GM23248 (cell line): ENCODE measurements at regions not wholly inside any gene's neighbourhood (a gene's known extent, or its start where the extent isn't known, plus 50 kb on each side); places are given as distances from the start of the nearest gene placed in this dataset.

Source experiments
- DNase-seq: peaks from one replicate; pipeline ENCODE4 v3.0.0-alpha.2; 2015
- H2AFZ ChIP-seq: fragments of 200-600 bp; sonication (generic); 2 replicates; pipeline ENCODE4 v1.6.1; 2016; ENCODE audit warnings: antibody characterized with exemption
- H3F3A ChIP-seq: fragments of 200-600 bp; sonication (generic); 2 replicates; pipeline ENCODE4 v1.6.1; 2016; ENCODE audit warnings: mild to moderate bottlenecking, antibody characterized with exemption, mixed run types; ENCODE audit not compliant: insufficient read depth
- H3K27ac ChIP-seq: fragments of 200-600 bp; sonication (generic); 2 replicates; pipeline ENCODE4 v1.5.1; 2016; ENCODE audit warnings: mild to moderate bottlenecking
- H3K27me3 ChIP-seq: fragments of 200-600 bp; sonication (generic); replicated peaks from 2 replicates; pipeline ENCODE4 v1.6.1; 2016; ENCODE audit warnings: mild to moderate bottlenecking; ENCODE audit not compliant: insufficient read depth
- H3K36me3 ChIP-seq: fragments of 200-600 bp; sonication (generic); 2 replicates; pipeline ENCODE4 v1.6.1; 2016; ENCODE audit warnings: low read depth, mild to moderate bottlenecking
- H3K4me1 ChIP-seq: fragments of 200-600 bp; sonication (generic); 2 replicates; pipeline ENCODE4 v1.6.1; 2016; ENCODE audit warnings: mild to moderate bottlenecking; ENCODE audit not compliant: insufficient read depth
- H3K4me2 ChIP-seq: fragments of 200-600 bp; sonication (generic); one replicate; pipeline ENCODE4 v1.6.1; 2016; ENCODE audit warnings: mild to moderate bottlenecking; ENCODE audit not compliant: unreplicated experiment
- H3K4me3 ChIP-seq: fragments of 200-600 bp; sonication (generic); 2 replicates; pipeline ENCODE4 v1.5.1; 2016; ENCODE audit warnings: mild to moderate bottlenecking
- H3K79me2 ChIP-seq: fragments of 200-600 bp; sonication (generic); 2 replicates; pipeline ENCODE4 v1.6.1; 2016; ENCODE audit warnings: mild to moderate bottlenecking; ENCODE audit not compliant: insufficient read depth
- H3K9ac ChIP-seq: fragments of 200-600 bp; sonication (generic); 2 replicates; pipeline ENCODE4 v1.6.1; 2016; ENCODE audit warnings: mild to moderate bottlenecking
- H3K9me2 ChIP-seq: fragments of 200-600 bp; sonication (generic); 2 replicates; pipeline ENCODE4 v1.6.1; 2016; ENCODE audit warnings: mixed run types, mild to moderate bottlenecking, moderate library complexity; ENCODE audit not compliant: insufficient read depth
- H3K9me3 ChIP-seq: fragments of 200-600 bp; sonication (generic); one replicate; pipeline ENCODE4 v1.6.1; 2017; ENCODE audit warnings: low read depth
- H4K20me1 ChIP-seq: fragments of 200-600 bp; sonication (generic); 2 replicates; pipeline ENCODE4 v1.6.0; 2016; ENCODE audit not compliant: insufficient read depth
- EZH2 ChIP-seq: fragments of 200-600 bp; sonication (generic); IDR thresholded peaks from 2 replicates; pipeline ENCODE4 v1.6.1; 2018; ENCODE audit warnings: antibody characterized with exemption, mild to moderate bottlenecking; ENCODE audit not compliant: insufficient read depth, poor library complexity, severe bottlenecking
- EZH2phosphoT487 ChIP-seq: fragments of 200-600 bp; sonication (generic); IDR thresholded peaks from 2 replicates; pipeline ENCODE4 v1.6.1; 2018; ENCODE audit warnings: antibody characterized with exemption, moderate library complexity, mild to moderate bottlenecking, low read depth; ENCODE audit not compliant: insufficient read depth
- WGBS, 2 experiments: methylation state at CpG; one replicate each; pipeline ENCODE4 v1.1.6; 2015 to 2017; ENCODE audit warnings: low lambda C conversion rate in 2 of 2, low coverage in 1 of 2; ENCODE audit errors: missing lambda C conversion rate in 2 of 2; 5-methylcytosine and 5-hydroxymethylcytosine counted together
- in situ Hi-C: fragments of 300-500 bp; cut with MboI; formaldehyde crosslinking; loops from 2 replicates; pipeline ENCODE4 v1.15.0; 2020

- Histone ChIP-seq H3K9ac (no peak overlapping the region), H3K4me3 (no peak overlapping the region), H3K27ac (no peak overlapping the region), H3K4me1 (peaks cover 8% of the 10 kb centered on the region; the same call in 1 of the 2 replicates), H2AFZ (no peak overlapping the region), H3K36me3 (no peaks in the 10 kb centered on the region), H3K4me2 (no peak overlapping the region), H3K27me3 (no peaks in the 10 kb centered on the region), H3F3A (no peaks in the 10 kb centered on the region), H3K9me2 (0 out of 2 replicates have a peak, but pooled peaks cover 3% of the 10 kb centered on the region), H4K20me1 (no peaks in the 10 kb centered on the region), H3K9me3 (no peaks in the 10 kb centered on the region), H3K79me2 (no peaks in the 10 kb centered on the region)
- in situ Hi-C loops: no loop called here
- TF ChIP-seq EZH2phosphoT487 (no peak), EZH2 (no peak)
- DNase-seq: no peak
These were observed 355.4 kb upstream of the CTSO start for GRCh38 chr4:156309031-156309430.

GRCh38 chr4:156303708-156304107 is 350.0 kb upstream of the CTSO start:
- Histone ChIP-seq H3K9me2 (0 out of 2 replicates have a peak, but pooled peaks cover 3% of the 10 kb centered on the region), H3F3A (0 out of 2 replicates have a peak, but pooled peaks cover 2% of the 10 kb centered on the region), H3K4me2 (no peak overlapping the region), H3K27me3 (no peaks in the 10 kb centered on the region), H3K79me2 (no peaks in the 10 kb centered on the region), H3K36me3 (no peaks in the 10 kb centered on the region), H3K4me3 (no peak overlapping the region), H4K20me1 (no peaks in the 10 kb centered on the region), H3K27ac (no peak overlapping the region), H3K9ac (no peak overlapping the region), H3K4me1 (no peaks in the 10 kb centered on the region), H3K9me3 (no peaks in the 10 kb centered on the region), H2AFZ (peak overlapping the region; percentile 26; the same call in 1 of the 2 replicates)
- 84 to 100% methylated on average over 2 of the region's 2 CpGs for WGBS, 2 experiments
- no peak for DNase-seq
- TF ChIP-seq EZH2 (no peak), EZH2phosphoT487 (no peak)
- in situ Hi-C loops: no loop called here

- no peaks in the 10 kb centered on the region for H4K20me1 ChIP-seq
- H2AFZ ChIP-seq: no peak overlapping the region
- H3K4me3 ChIP-seq: no peak overlapping the region
- H3K36me3 ChIP-seq: no peaks in the 10 kb centered on the region
- no peaks in the 10 kb centered on the region for H3K9me3 ChIP-seq
- no peak for TF ChIP-seq EZH2phosphoT487
- no peak for TF ChIP-seq EZH2
- no peaks in the 10 kb centered on the region for H3K79me2 ChIP-seq
- H3K4me2 ChIP-seq: no peak overlapping the region
- H3K27me3 ChIP-seq: no peaks in the 10 kb centered on the region
- H3K27ac ChIP-seq: peak overlapping the region; percentile 46
- in situ Hi-C loops: no loop called here
- 0 out of 2 replicates have a peak overlapping the region, but pooled peaks have one; percentile 18 for H3K9ac ChIP-seq
- H3K4me1 ChIP-seq: peaks cover 21% of the 10 kb centered on the region
- DNase-seq: peak; percentile 92
- H3F3A ChIP-seq: peaks cover 28% of the 10 kb centered on the region; the same call in 1 of the 2 replicates
- H3K9me2 ChIP-seq: no peaks in the 10 kb centered on the region
These were observed 344.6 kb upstream of the CTSO start for GRCh38 chr4:156298230-156298629.

GRCh38 chr4:156295676-156296195 is 342.1 kb upstream of the CTSO start:
- no peaks in the 10 kb centered on the region for H3K79me2 ChIP-seq
- H2AFZ ChIP-seq: no peak overlapping the region
- H3K36me3 ChIP-seq: no peaks in the 10 kb centered on the region
- H3K9ac ChIP-seq: no peak overlapping the region
- in situ Hi-C loops: no loop called here
- TF ChIP-seq EZH2 (no peak), EZH2phosphoT487 (no peak)
- H3K9me2 ChIP-seq: no peaks in the 10 kb centered on the region
- DNase-seq: peak; percentile 41
- H3F3A ChIP-seq: peaks cover 40% of the 10 kb centered on the region; the same call in 1 of the 2 replicates
- no peak overlapping the region for H3K4me2 ChIP-seq
- no peaks in the 10 kb centered on the region for H4K20me1 ChIP-seq
- H3K4me3 ChIP-seq: no peak overlapping the region
- peaks cover 34% of the 10 kb centered on the region for H3K4me1 ChIP-seq
- H3K27me3 ChIP-seq: no peaks in the 10 kb centered on the region
- 50 to 56% methylated on average over 1 of the region's 1 CpG for WGBS, 2 experiments
- no peak overlapping the region for H3K27ac ChIP-seq
- H3K9me3 ChIP-seq: no peaks in the 10 kb centered on the region

- no peak for TF ChIP-seq EZH2phosphoT487
- Histone ChIP-seq H3K9ac (no peak overlapping the region), H3K27ac (no peak overlapping the region), H2AFZ (no peak overlapping the region), H3K4me3 (no peak overlapping the region), H3K4me1 (peaks cover 36% of the 10 kb centered on the region), H4K20me1 (no peaks in the 10 kb centered on the region), H3K79me2 (no peaks in the 10 kb centered on the region), H3F3A (peaks cover 43% of the 10 kb centered on the region; the same call in 1 of the 2 replicates), H3K4me2 (peak overlapping the region; percentile 36), H3K27me3 (no peaks in the 10 kb centered on the region), H3K9me2 (no peaks in the 10 kb centered on the region), H3K9me3 (no peaks in the 10 kb centered on the region), H3K36me3 (no peaks in the 10 kb centered on the region)
- in situ Hi-C loops: no loop called here
- 35 to 47% methylated on average over 2 of the region's 2 CpGs for WGBS, 2 experiments
- DNase-seq: peak; percentile 70
These were observed 340.9 kb upstream of the CTSO start for GRCh38 chr4:156294577-156294976.
